SK-N-SH (cell line): ENCODE measurements at regions not wholly inside any gene's neighbourhood (a gene's known extent, or its start where the extent isn't known, plus 50 kb on each side); places are given as distances from the start of the nearest gene placed in this dataset.

Experiments used
- CTCF ChIA-PET: fragments of 300-600, 350-600 bp; formaldehyde crosslinking; extraction: SDS; loops from one replicate; lab custom pipeline; 2021; lab: Yijun Ruan, JAX
- POLR2A ChIA-PET: fragments of 350-600 bp; sonication (Branson Sonifier 250); formaldehyde crosslinking; extraction: SDS; loops from one replicate; lab custom pipeline; 2020; ENCODE audit warnings: antibody characterized with exemption, inconsistent platforms; lab: Yijun Ruan, JAX
- DNase-seq: peaks from one replicate; pipeline ENCODE4 v3.0.0; 2012
- H2AFZ ChIP-seq: fragments of 200-600 bp; sonication (generic); 2 replicates; pipeline ENCODE4 v1.8.1; 2016; ENCODE audit warnings: antibody characterized with exemption, mild to moderate bottlenecking, low read depth
- H3F3A ChIP-seq: fragments of 200-600 bp; sonication (generic); replicated peaks from 2 replicates; pipeline ENCODE3; 2016; ENCODE audit warnings: antibody characterized with exemption, mild to moderate bottlenecking; ENCODE audit not compliant: insufficient read depth
- H3K27ac ChIP-seq, 2 experiments: fragments of 200-500 bp in 1 of 2; fragments of 200-600 bp in 1 of 2; sonication (Bioruptor generic) in 1 of 2; sonication (generic), shearing (Covaris generic) in 1 of 2; 2 replicates each; pipeline versions ENCODE4 v1.5.1 to v1.6.1; 2014 to 2016; ENCODE audit warnings: low read depth in 2 of 2, inconsistent platforms in 1 of 2, low read length in 1 of 2, mild to moderate bottlenecking in 1 of 2, mixed read lengths in 1 of 2
- H3K27me3 ChIP-seq: fragments of 200-600 bp; sonication (generic), shearing (Covaris generic); 2 replicates; pipeline ENCODE4 v1.6.1; 2016; ENCODE audit warnings: mixed run types; ENCODE audit not compliant: insufficient read depth
- H3K36me3 ChIP-seq, 2 experiments: fragments of 200-500 bp in 1 of 2; fragments of 200-600 bp in 1 of 2; sonication (Bioruptor generic) in 1 of 2; sonication (generic) in 1 of 2; replicated peaks in 1 of 2; 2 replicates each; pipeline versions ENCODE3 to v1.5.1; 2014 to 2016; ENCODE audit warnings: low read length in 1 of 2, mild to moderate bottlenecking in 1 of 2; ENCODE audit not compliant: insufficient read depth in 2 of 2, control insufficient read depth in 1 of 2
- H3K4me1 ChIP-seq, 2 experiments: fragments of 200-500 bp in 1 of 2; fragments of 200-600 bp in 1 of 2; sonication (Bioruptor generic) in 1 of 2; sonication (generic), shearing (Covaris generic) in 1 of 2; 2 replicates each; pipeline versions ENCODE4 v1.5.1 to v1.6.1; 2014 to 2016; ENCODE audit warnings: low read depth in 1 of 2, low read length in 1 of 2, mixed run types in 1 of 2; ENCODE audit not compliant: insufficient read depth in 2 of 2, control insufficient read depth in 1 of 2
- H3K4me2 ChIP-seq: fragments of 200-600 bp; sonication (generic), shearing (Covaris generic); 2 replicates; pipeline ENCODE4 v1.6.1; 2017; ENCODE audit warnings: mixed run types
- H3K4me3 ChIP-seq, 2 experiments: fragments of 200-500 bp in 1 of 2; fragments of 200-600 bp in 1 of 2; sonication (Bioruptor generic) in 1 of 2; sonication (generic), shearing (Covaris generic) in 1 of 2; 2 replicates each; pipeline versions ENCODE4 v1.5.1 to v1.8.1; 2014 to 2016; ENCODE audit warnings: low read depth in 2 of 2, inconsistent platforms in 1 of 2, low read length in 1 of 2, mild to moderate bottlenecking in 1 of 2, mixed read lengths in 1 of 2, moderate library complexity in 1 of 2
- H3K79me2 ChIP-seq: fragments of 200-600 bp; sonication (generic); 2 replicates; pipeline ENCODE4 v1.8.1; 2017; ENCODE audit warnings: mild to moderate bottlenecking; ENCODE audit not compliant: insufficient read depth
- H3K9ac ChIP-seq: fragments of 200-600 bp; sonication (generic); 2 replicates; pipeline ENCODE4 v1.6.1; 2017; ENCODE audit warnings: mixed run types
- H3K9me2 ChIP-seq: fragments of 200-600 bp; sonication (generic); 2 replicates; pipeline ENCODE4 v1.6.1; 2017; ENCODE audit warnings: mixed run types
- H3K9me3 ChIP-seq: fragments of 200-600 bp; sonication (generic); 2 replicates; pipeline ENCODE4 v1.6.1; 2017; ENCODE audit warnings: mixed run types, mild to moderate bottlenecking, moderate library complexity
- H4K20me1 ChIP-seq: fragments of 200-600 bp; sonication (generic); 2 replicates; pipeline ENCODE4 v1.6.1; 2017; ENCODE audit warnings: mild to moderate bottlenecking, mixed run types; ENCODE audit not compliant: insufficient read depth
- CHD2 ChIP-seq: fragments of 150-350 bp; IDR thresholded peaks from 2 replicates; pipeline ENCODE4 v1.6.1; 2018; ENCODE audit warnings: low read length; ENCODE audit not compliant: partially characterized antibody
- ELF1 ChIP-seq: IDR thresholded peaks from 2 replicates; pipeline ENCODE4 v1.4.0; 2012
- EZH2phosphoT487 ChIP-seq: fragments of 200-600 bp; sonication (generic); IDR thresholded peaks from 2 replicates; pipeline ENCODE4 v1.6.1; 2017; ENCODE audit warnings: low read depth, mixed run types, mild to moderate bottlenecking, antibody characterized with exemption, moderate library complexity, borderline replicate concordance
- GATA2 ChIP-seq: sonication (generic); formaldehyde crosslinking; IDR thresholded peaks from 2 replicates; pipeline ENCODE4 v1.5.0; 2020; ENCODE audit warnings: mild to moderate bottlenecking, missing genetic modification reagents
- IRF3 ChIP-seq: fragments of 150-350 bp; IDR thresholded peaks from 2 replicates; pipeline ENCODE4 v1.6.1; 2016; ENCODE audit warnings: mild to moderate bottlenecking, low read depth, low read length
- JUND ChIP-seq: IDR thresholded peaks from 2 replicates; pipeline ENCODE4 v1.4.0; 2012
- MAX ChIP-seq: IDR thresholded peaks from 2 replicates; pipeline ENCODE4 v1.4.0; 2012; ENCODE audit warnings: low read depth
- MXI1 ChIP-seq: IDR thresholded peaks from 2 replicates; pipeline ENCODE4 v1.6.1; 2012; ENCODE audit warnings: mild to moderate bottlenecking, low read depth, low read length, improper control_type of control experiment
- NRF1 ChIP-seq: IDR thresholded peaks from 2 replicates; pipeline ENCODE4 v1.6.1; 2012; ENCODE audit warnings: low read depth, mild to moderate bottlenecking, low read length
- RAD21 ChIP-seq: IDR thresholded peaks from 2 replicates; pipeline ENCODE4 v1.6.1; 2012; ENCODE audit warnings: mild to moderate bottlenecking, low read length
- REST ChIP-seq: IDR thresholded peaks from 2 replicates; pipeline ENCODE4 v1.6.1; 2012; ENCODE audit warnings: mild to moderate bottlenecking, low read depth, low read length, moderate library complexity
- RFX5 ChIP-seq: IDR thresholded peaks from 2 replicates; pipeline ENCODE4 v1.6.1; 2012; ENCODE audit warnings: mild to moderate bottlenecking, improper control_type of control experiment, low read length
- RXRA ChIP-seq: IDR thresholded peaks from 2 replicates; pipeline ENCODE4 v1.4.0; 2012; ENCODE audit warnings: low read depth, mild to moderate bottlenecking, borderline replicate concordance
- SIN3A ChIP-seq: IDR thresholded peaks from 2 replicates; pipeline ENCODE4 v1.6.1; 2012; ENCODE audit warnings: low read depth, mild to moderate bottlenecking, low read length, moderate library complexity, borderline replicate concordance
- TAF1 ChIP-seq: IDR thresholded peaks from 2 replicates; pipeline ENCODE4 v1.6.1; 2012; ENCODE audit warnings: low read depth, mild to moderate bottlenecking, low read length, moderate library complexity, borderline replicate concordance
- TCF12 ChIP-seq: IDR thresholded peaks from 2 replicates; pipeline ENCODE4 v1.4.0; 2012
- TEAD4 ChIP-seq: IDR thresholded peaks from 2 replicates; pipeline ENCODE4 v1.4.0; 2012; ENCODE audit warnings: mild to moderate bottlenecking, borderline replicate concordance; ENCODE audit not compliant: insufficient read depth
- USF2 ChIP-seq: fragments of 150-350 bp; IDR thresholded peaks from 2 replicates; pipeline ENCODE4 v1.6.1; 2017; ENCODE audit warnings: antibody characterized with exemption, low read length, low read depth, borderline replicate concordance
- YY1 ChIP-seq: IDR thresholded peaks from 2 replicates; pipeline ENCODE4 v1.4.0; 2012; ENCODE audit warnings: low read depth, mild to moderate bottlenecking

- Histone ChIP-seq H3K36me3 (no peaks in the 10 kb centered on the region), H2AFZ (no peak overlapping the region), H3K4me2 (no peak overlapping the region), H4K20me1 (no peaks in the 10 kb centered on the region), H3K27me3 (no peaks in the 10 kb centered on the region), H3K9me2 (no peaks in the 10 kb centered on the region), H3K4me3 (no peak overlapping the region), H3K9me3 (no peaks in the 10 kb centered on the region), H3K4me1 (no peaks in the 10 kb centered on the region; a peak in 1 of 4 replicates), H3K27ac (no peak overlapping the region), H3K9ac (no peak overlapping the region), H3K79me2 (no peaks in the 10 kb centered on the region), H3F3A (no peaks in the 10 kb centered on the region)
- TF ChIP-seq SIN3A = no peak
- TF ChIP-seq TEAD4 = no peak
- TF ChIP-seq EZH2phosphoT487 = no peak
- TF ChIP-seq MXI1 = no peak
- TF ChIP-seq GATA2 = no peak
- TF ChIP-seq NRF1 = no peak
- TF ChIP-seq RFX5 = no peak
- no peak for TF ChIP-seq REST
- TF ChIP-seq TCF12 = no peak
- no peak for TF ChIP-seq USF2
- TF ChIP-seq RXRA = no peak
- no peak for TF ChIP-seq RAD21
- TF ChIP-seq TAF1 = no peak
- no peak for TF ChIP-seq IRF3
- no peak for TF ChIP-seq JUND
- TF ChIP-seq MAX = no peak
- TF ChIP-seq ELF1 = no peak
- no peak for TF ChIP-seq CHD2
- no peak for TF ChIP-seq YY1
- CTCF ChIA-PET = interaction anchor here (1.6 kb wide), 1 partner anchor 14 kb away, joined by 3 read pairs; no protein-coding TSS in a partner anchor
- DNase-seq = no peak
- POLR2A ChIA-PET = no interaction called here
Observed at GRCh38 chr2:60214626-60214875, 338.9 kb downstream of the BCL11A start.
